Suprapubic skin (tissue), 4 donors: ENCODE measurements at regions not wholly inside any gene's neighbourhood (a gene's known extent, or its start where the extent isn't known, plus 50 kb on each side); places are given as distances from the start of the nearest gene placed in this dataset.

Source experiments
- DNase-seq, 2 donors: peaks; one replicate each; pipeline ENCODE4 v3.0.0-alpha.2; 2019; ENCODE audit warnings: low spot score in 2 of 2
- H3K27ac ChIP-seq: fragments of 200-600 bp; sonication (generic); one replicate; pipeline ENCODE4 v1.5.1; 2019
- H3K27me3 ChIP-seq: fragments of 200-600 bp; sonication (generic); one replicate; pipeline ENCODE4 v1.5.1; 2019
- H3K36me3 ChIP-seq: fragments of 200-600 bp; sonication (generic); one replicate; pipeline ENCODE4 v1.5.1; 2019
- H3K4me1 ChIP-seq: fragments of 200-600 bp; sonication (generic); one replicate; pipeline ENCODE4 v1.5.1; 2019
- H3K4me3 ChIP-seq: fragments of 200-600 bp; sonication (generic); one replicate; pipeline ENCODE4 v1.5.1; 2019; ENCODE audit warnings: mild to moderate bottlenecking
- H3K9me3 ChIP-seq: fragments of 200-600 bp; sonication (generic); one replicate; pipeline ENCODE4 v1.5.1; 2019
- CTCF ChIP-seq, 2 donors: fragments of 200-600 bp in 1 of 2; fragments of 450-650 bp in 1 of 2; sonication (generic) in 1 of 2; IDR thresholded peaks; one replicate each; pipeline ENCODE4 v1.5.1; 2016 to 2019; ENCODE audit warnings: antibody characterized with exemption in 2 of 2, mild to moderate bottlenecking in 1 of 2, moderate library complexity in 1 of 2
- EP300 ChIP-seq: sonication (generic); formaldehyde crosslinking; IDR thresholded peaks from one replicate; pipeline ENCODE4 v1.6.1; 2017; ENCODE audit warnings: antibody characterized with exemption
- POLR2A ChIP-seq, 2 donors: fragments of 450-650 bp; IDR thresholded peaks; one replicate each; pipeline ENCODE4 v1.6.1; 2017; ENCODE audit warnings: antibody characterized with exemption in 2 of 2, mild to moderate bottlenecking in 2 of 2, moderate library complexity in 2 of 2
- POLR2AphosphoS5 ChIP-seq, 3 donors: sonication (generic); formaldehyde crosslinking; IDR thresholded peaks; one replicate each; pipeline ENCODE4 v1.6.1; 2017; ENCODE audit warnings: antibody characterized with exemption in 3 of 3
- WGBS: methylation state at CpG from one replicate; pipeline ENCODE4 v1.1.5; 2018; 5-methylcytosine and 5-hydroxymethylcytosine counted together

- DNase-seq: no peak
- WGBS: 81% methylated on average over 7 of the region's 8 CpGs
- Histone ChIP-seq H3K4me3 (no peak overlapping the region), H3K9me3 (no peaks in the 10 kb centered on the region), H3K27me3 (no peaks in the 10 kb centered on the region), H3K4me1 (no peaks in the 10 kb centered on the region), H3K27ac (no peak overlapping the region), H3K36me3 (no peaks in the 10 kb centered on the region)
- TF ChIP-seq EP300 (no peak), CTCF (IDR thresholded peaks at IDR 0.05) (no peak), POLR2AphosphoS5 (IDR thresholded peaks at IDR 0.05) (no peak), POLR2A (IDR thresholded peaks at IDR 0.05) (no peak)
Measured at GRCh38 chr5:120368923-120369715, 95.0 kb upstream of the PRR16 start.

GRCh38 chr5:120372899-120373298 lies 91.2 kb upstream of the PRR16 start:
- Histone ChIP-seq H3K27me3 (no peaks in the 10 kb centered on the region), H3K4me1 (no peaks in the 10 kb centered on the region), H3K36me3 (no peaks in the 10 kb centered on the region), H3K27ac (no peak overlapping the region), H3K4me3 (no peak overlapping the region), H3K9me3 (no peaks in the 10 kb centered on the region)
- WGBS: 59% methylated on average over 3 of the region's 3 CpGs
- TF ChIP-seq POLR2A (IDR thresholded peaks at IDR 0.05) (no peak), EP300 (no peak), CTCF (IDR thresholded peaks at IDR 0.05) (no peak), POLR2AphosphoS5 (IDR thresholded peaks at IDR 0.05) (no peak)
- no peak for DNase-seq

GRCh38 chr5:120375248-120375647 lies 88.9 kb upstream of the PRR16 start:
- no peaks in the 10 kb centered on the region for H3K9me3 ChIP-seq
- TF ChIP-seq EP300 (no peak), POLR2AphosphoS5 (IDR thresholded peaks at IDR 0.05) (no peak), CTCF (IDR thresholded peaks at IDR 0.05) (no peak), POLR2A (IDR thresholded peaks at IDR 0.05) (no peak)
- H3K4me3 ChIP-seq: no peak overlapping the region
- WGBS: 30% methylated on average over 1 of the region's 1 CpG
- DNase-seq: no peak
- H3K27me3 ChIP-seq: no peaks in the 10 kb centered on the region
- H3K27ac ChIP-seq: no peak overlapping the region
- no peaks in the 10 kb centered on the region for H3K36me3 ChIP-seq
- H3K4me1 ChIP-seq: no peaks in the 10 kb centered on the region

GRCh38 chr5:120380644-120381043 lies 83.5 kb upstream of the PRR16 start:
- H3K4me1 ChIP-seq: no peaks in the 10 kb centered on the region
- no peaks in the 10 kb centered on the region for H3K9me3 ChIP-seq
- H3K4me3 ChIP-seq: no peak overlapping the region
- TF ChIP-seq POLR2A (IDR thresholded peaks at IDR 0.05) (no peak), EP300 (no peak), POLR2AphosphoS5 (IDR thresholded peaks at IDR 0.05) (no peak), CTCF (IDR thresholded peaks at IDR 0.05) (no peak)
- no peaks in the 10 kb centered on the region for H3K36me3 ChIP-seq
- WGBS: 89% methylated on average over 1 of the region's 1 CpG
- no peak for DNase-seq
- H3K27me3 ChIP-seq: no peaks in the 10 kb centered on the region
- no peak overlapping the region for H3K27ac ChIP-seq

- TF ChIP-seq EP300: no peak
- TF ChIP-seq POLR2A (IDR thresholded peaks at IDR 0.05): no peak
- TF ChIP-seq CTCF (IDR thresholded peaks at IDR 0.05): no peak
- TF ChIP-seq POLR2AphosphoS5 (IDR thresholded peaks at IDR 0.05): no peak
- H3K36me3 ChIP-seq: no peaks in the 10 kb centered on the region
- 93% methylated on average over 2 of the region's 2 CpGs for WGBS
Measured at GRCh38 chr5:120382833-120383232, 81.3 kb upstream of the PRR16 start.

More at GRCh38 chr5:120382833-120383232, 81.3 kb upstream of the PRR16 start:
- Histone ChIP-seq H3K27ac (no peak overlapping the region), H3K9me3 (no peaks in the 10 kb centered on the region), H3K4me3 (no peak overlapping the region), H3K27me3 (no peaks in the 10 kb centered on the region), H3K4me1 (peaks cover 3% of the 10 kb centered on the region)
- DNase-seq: no peak
